Right atrium auricular region (tissue), 2 donors: ENCODE measurements at regions not wholly inside any gene's neighbourhood (a gene's known extent, or its start where the extent isn't known, plus 50 kb on each side); places are given as distances from the start of the nearest gene placed in this dataset.

Source experiments
- DNase-seq: peaks from one replicate; pipeline ENCODE4 v3.0.0-alpha.2; 2019; ENCODE audit warnings: low spot score
- H3K27ac ChIP-seq, 2 donors: fragments of 200-600 bp; sonication (generic); 1 replicate in 1 of 2; 2 replicates in 1 of 2; pipeline ENCODE4 v1.5.1; 2016 to 2019
- H3K27me3 ChIP-seq, 2 donors: fragments of 200-600 bp; sonication (generic); one replicate each; pipeline versions ENCODE4 v1.5.1 to v1.6.0; 2017 to 2019
- H3K36me3 ChIP-seq: fragments of 200-600 bp; sonication (generic); one replicate; pipeline ENCODE4 v1.5.1; 2016
- H3K4me1 ChIP-seq, 2 donors: fragments of 200-600 bp; sonication (generic); one replicate each; pipeline versions ENCODE4 v1.5.1 to v1.6.0; 2017 to 2019
- H3K4me3 ChIP-seq, 2 donors: fragments of 200-600 bp; sonication (generic); 1 replicate in 1 of 2; 2 replicates in 1 of 2; pipeline ENCODE4 v1.5.1; 2017 to 2019; ENCODE audit warnings: mild to moderate bottlenecking in 1 of 2, moderate library complexity in 1 of 2
- H3K9me3 ChIP-seq, 2 donors: fragments of 200-600 bp; sonication (generic); one replicate each; pipeline ENCODE4 v1.5.1; 2019
- CTCF ChIP-seq, 2 donors: fragments of 200-600 bp; sonication (generic); IDR thresholded peaks; one replicate each; pipeline ENCODE4 v1.5.1; 2019; ENCODE audit warnings: antibody characterized with exemption in 2 of 2

- H3K4me1 ChIP-seq = peaks cover 0 to 11% of the 10 kb centered on the region in 2 donors
- no peaks in the 10 kb centered on the region for H3K9me3 ChIP-seq
- no peak for TF ChIP-seq CTCF (IDR thresholded peaks at IDR 0.05)
- H3K4me3 ChIP-seq = no peak overlapping the region
- no peak for DNase-seq
- H3K27me3 ChIP-seq = no peaks in the 10 kb centered on the region
- no peaks in the 10 kb centered on the region for H3K36me3 ChIP-seq
- H3K27ac ChIP-seq = no peak overlapping the region
These were observed 65.1 kb downstream of the SLC4A3 start for GRCh38 chr2:219692521-219692920.

DNA sequence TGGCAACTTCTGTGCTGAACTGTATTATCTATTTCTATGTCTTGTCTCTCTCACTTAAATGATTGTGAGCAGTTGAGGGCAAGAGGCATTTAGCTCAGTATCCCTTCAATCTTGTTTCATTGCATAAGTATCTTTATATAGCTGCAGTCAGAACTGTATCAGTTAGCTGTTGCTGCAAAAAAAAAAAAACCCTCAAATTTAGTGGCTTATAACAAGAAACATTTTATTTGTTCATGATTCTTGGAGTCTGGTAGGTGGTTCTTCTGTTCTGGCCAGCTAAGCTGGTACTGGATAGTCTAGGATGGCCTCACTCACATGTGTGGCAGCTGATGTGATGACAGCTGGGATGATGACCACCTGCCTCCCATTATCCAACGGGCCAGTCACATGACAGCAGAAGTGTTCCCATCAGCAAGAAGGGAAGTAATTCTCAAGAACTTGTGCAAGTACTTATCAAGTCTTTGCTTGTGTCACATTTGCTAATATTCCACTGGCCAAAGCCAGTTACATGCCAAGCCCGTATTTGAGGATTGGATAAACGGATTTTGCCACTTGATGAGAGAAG is 67.8 kb downstream of the SLC4A3 start:
- Histone ChIP-seq H3K4me1 (peaks cover 0 to 5% of the 10 kb centered on the region in 2 donors), H3K27me3 (no peaks in the 10 kb centered on the region), H3K9me3 (no peaks in the 10 kb centered on the region), H3K36me3 (no peaks in the 10 kb centered on the region), H3K27ac (no peak overlapping the region), H3K4me3 (no peak overlapping the region)
- no peak for TF ChIP-seq CTCF (IDR thresholded peaks at IDR 0.05)
- DNase-seq = no peak

DNA sequence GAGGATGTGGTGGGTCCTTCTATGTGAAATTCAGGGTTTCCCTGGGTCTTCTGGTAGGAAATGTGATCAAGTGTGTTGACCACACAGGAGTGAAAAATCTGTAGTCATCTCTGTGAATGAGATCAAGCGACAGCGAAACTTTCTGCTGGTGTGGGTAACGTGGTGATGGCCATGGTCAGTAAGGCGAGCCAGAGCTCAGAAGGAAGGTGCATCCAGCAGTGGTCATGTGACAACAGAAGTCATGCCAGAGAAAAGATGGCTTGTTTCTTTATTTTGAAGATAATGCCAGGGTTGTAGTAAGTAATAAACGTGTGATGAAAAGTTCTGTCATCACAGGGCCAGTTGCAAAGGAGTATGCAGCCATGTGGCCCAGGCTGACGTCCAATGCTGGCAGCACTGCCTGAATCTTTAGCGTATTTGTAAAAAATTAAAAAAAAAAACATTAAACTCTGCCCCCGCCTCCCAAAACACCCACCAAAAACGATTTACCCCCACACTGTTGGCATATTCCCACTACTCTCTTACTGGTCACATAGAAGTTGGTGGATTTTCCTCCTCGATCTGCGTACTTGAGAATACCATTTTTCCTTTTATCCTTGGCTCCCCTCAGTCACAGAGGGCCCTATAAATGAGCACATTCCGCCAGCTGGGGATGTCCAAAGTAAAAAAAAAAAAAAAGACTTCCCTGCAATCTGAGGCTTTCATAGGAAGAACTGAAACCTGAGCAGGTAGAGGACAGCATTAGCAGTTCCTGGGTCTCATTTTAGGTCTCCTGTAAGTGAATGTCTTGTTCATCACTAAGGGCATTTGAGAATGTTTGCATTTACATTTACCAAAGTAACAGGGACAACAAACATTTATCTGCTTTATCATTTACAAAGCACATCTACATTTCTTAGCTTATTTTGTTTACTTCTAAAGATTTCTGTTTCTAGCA is 70.6 kb downstream of the SLC4A3 start:
- no peaks in the 10 kb centered on the region for H3K36me3 ChIP-seq
- no peak overlapping the region for H3K4me3 ChIP-seq
- TF ChIP-seq CTCF (IDR thresholded peaks at IDR 0.05) = no peak
- H3K4me1 ChIP-seq = peaks cover 0 to 12% of the 10 kb centered on the region in 2 donors
- peak; percentile 32 for DNase-seq
- peak overlapping the region in 1 of 2 donors; percentile 54 for H3K27ac ChIP-seq
- H3K9me3 ChIP-seq = no peaks in the 10 kb centered on the region
- no peaks in the 10 kb centered on the region for H3K27me3 ChIP-seq

DNA sequence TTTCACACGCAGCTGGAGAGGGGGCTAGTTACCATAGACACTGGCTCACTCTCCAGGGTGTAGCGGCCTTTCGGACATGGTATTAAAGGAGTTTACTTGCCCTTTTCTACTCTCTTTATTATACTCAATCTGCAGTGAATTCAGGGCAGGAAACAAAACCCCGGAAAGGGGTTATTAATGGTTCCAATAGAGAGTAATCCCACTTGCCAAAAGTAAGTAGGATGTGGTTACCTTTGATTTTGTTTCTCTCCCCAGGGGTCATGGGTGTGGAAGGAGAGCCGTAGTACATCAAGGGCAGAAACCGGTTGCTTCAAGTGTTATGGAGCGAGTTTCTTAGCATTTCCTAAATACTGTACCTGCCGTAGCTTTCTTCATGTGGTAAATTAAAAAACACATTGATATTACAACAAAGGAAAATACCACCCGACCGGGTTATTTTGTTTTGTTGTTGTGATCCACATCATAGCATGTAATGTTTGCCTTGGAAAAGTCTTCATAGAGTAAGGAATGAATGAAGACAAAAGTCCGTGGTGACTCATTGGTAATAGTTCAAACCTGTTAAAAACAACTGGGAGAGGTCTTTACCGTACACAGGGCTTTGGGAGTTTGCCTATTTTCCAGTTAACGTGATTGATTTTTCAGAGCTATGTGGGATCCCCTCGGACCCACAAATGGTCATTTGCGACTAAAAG is 71.5 kb downstream of the SLC4A3 start:
- H3K27ac ChIP-seq = no peak overlapping the region
- no peak for DNase-seq
- no peak for TF ChIP-seq CTCF (IDR thresholded peaks at IDR 0.05)
- peaks cover 0 to 12% of the 10 kb centered on the region in 2 donors for H3K4me1 ChIP-seq
- no peaks in the 10 kb centered on the region for H3K36me3 ChIP-seq
- no peaks in the 10 kb centered on the region for H3K9me3 ChIP-seq
- H3K27me3 ChIP-seq = no peaks in the 10 kb centered on the region
- H3K4me3 ChIP-seq = no peak overlapping the region

DNA sequence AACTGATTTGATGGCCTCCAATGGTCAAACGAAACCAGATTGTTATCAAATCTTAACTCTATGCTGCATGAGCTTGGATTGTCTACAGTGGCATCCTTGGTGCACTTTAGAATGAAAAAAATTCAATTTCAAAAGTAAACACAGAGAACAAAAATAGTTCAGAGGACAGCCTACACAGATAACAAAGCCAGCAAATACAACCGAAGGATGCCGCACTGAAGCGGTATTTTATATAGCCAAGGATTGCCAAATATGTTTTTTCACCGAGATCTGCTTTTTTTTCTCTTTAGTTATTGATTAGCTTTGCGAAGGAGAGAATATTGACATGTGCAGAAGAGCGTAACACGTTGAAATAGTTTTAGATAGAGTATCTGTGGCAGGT is 72.0 kb downstream of the SLC4A3 start:
- H3K4me3 ChIP-seq = no peak overlapping the region
- H3K36me3 ChIP-seq = no peaks in the 10 kb centered on the region
- no peaks in the 10 kb centered on the region for H3K9me3 ChIP-seq
- no peak for DNase-seq
- H3K27me3 ChIP-seq = no peaks in the 10 kb centered on the region
- TF ChIP-seq CTCF (IDR thresholded peaks at IDR 0.05) = no peak
- peaks cover 0 to 13% of the 10 kb centered on the region in 2 donors for H3K4me1 ChIP-seq
- H3K27ac ChIP-seq = no peak overlapping the region
